ENCODE measurements at regions not wholly inside any gene's neighbourhood (a gene's known extent, or its start where the extent isn't known, plus 50 kb on each side); places are given as distances from the start of the nearest gene placed in this dataset.

- ChIA-PET CTCF (interaction anchor here (0.7 kb wide), 1 partner anchor 21 kb away, joined by 5 read pairs; no protein-coding TSS in a partner anchor), POLR2A (ENCODE audit: unreplicated experiment) (no interaction called here)
- BruUV-seq (replicated peaks) = no TSS peak
- Histone ChIP-seq H3K27ac (no peak overlapping the region), H4K20me1 (ENCODE audit: insufficient read depth) (no peaks in the 10 kb centered on the region), H3K79me2 (ENCODE audit: low read depth) (no peaks in the 10 kb centered on the region), H3F3A (ENCODE audit: insufficient read depth, low read depth) (no peaks in the 10 kb centered on the region), H3K9me3 (ENCODE audit: insufficient read depth, low read depth) (no peaks in the 10 kb centered on the region), H3K9me2 (ENCODE audit: insufficient read depth) (no peaks in the 10 kb centered on the region), H3K4me3 (no peak overlapping the region), H3K4me1 (replicated peaks; ENCODE audit: insufficient read depth) (no peaks in the 10 kb centered on the region; the same call in 1 of the 2 replicates), H2AFZ (no peak overlapping the region), H3K4me2 (no peak overlapping the region), H3K36me3 (ENCODE audit: low read depth) (no peaks in the 10 kb centered on the region), H3K27me3 (ENCODE audit: insufficient read depth, low read depth) (no peaks in the 10 kb centered on the region)
- TF ChIP-seq CTCF (conservative IDR thresholded peaks at IDR 0.05) (no peak), EZH2 (IDR thresholded peaks at IDR 0.05; ENCODE audit: low read depth) (no peak)
- intact Hi-C loops (cut with micrococcal nuclease; ENCODE audit: unreplicated experiment) = no loop called here
- no peak for DNase-seq
Measured at GRCh38 chr15:69842851-69843250, 254.9 kb downstream of the TLE3 start.

GRCh38 chr15:69843276-69843899 is 254.3 kb downstream of the TLE3 start:
- Histone ChIP-seq H3K9me2 (ENCODE audit: insufficient read depth) (no peaks in the 10 kb centered on the region), H3K79me2 (ENCODE audit: low read depth) (no peaks in the 10 kb centered on the region), H3K4me1 (replicated peaks; ENCODE audit: insufficient read depth) (peaks cover 2% of the 10 kb centered on the region; the same call in 1 of the 2 replicates), H3K27me3 (ENCODE audit: insufficient read depth, low read depth) (no peaks in the 10 kb centered on the region), H3K4me2 (no peak overlapping the region), H2AFZ (no peak overlapping the region), H3K36me3 (ENCODE audit: low read depth) (no peaks in the 10 kb centered on the region), H4K20me1 (ENCODE audit: insufficient read depth) (no peaks in the 10 kb centered on the region), H3F3A (ENCODE audit: insufficient read depth, low read depth) (peaks cover 5% of the 10 kb centered on the region; the same call in 1 of the 2 replicates), H3K4me3 (no peak overlapping the region), H3K27ac (no peak overlapping the region), H3K9me3 (ENCODE audit: insufficient read depth, low read depth) (no peaks in the 10 kb centered on the region)
- POLR2A ChIA-PET (ENCODE audit: unreplicated experiment) = no interaction called here
- TF ChIP-seq CTCF (conservative IDR thresholded peaks at IDR 0.05) (no peak), EZH2 (IDR thresholded peaks at IDR 0.05; ENCODE audit: low read depth) (no peak)
- CTCF ChIA-PET = interaction anchor here (0.7 kb wide), 1 partner anchor 21 kb away, joined by 5 read pairs; no protein-coding TSS in a partner anchor
- intact Hi-C loops (cut with micrococcal nuclease; ENCODE audit: unreplicated experiment) = no loop called here
- BruUV-seq (replicated peaks) = no TSS peak
- DNase-seq = no peak

- H3K4me1 ChIP-seq (replicated peaks; ENCODE audit: insufficient read depth) = peaks cover 7% of the 10 kb centered on the region
- H3K9me3 ChIP-seq (ENCODE audit: insufficient read depth, low read depth) = no peaks in the 10 kb centered on the region
- no peak overlapping the region for H3K27ac ChIP-seq
- TF ChIP-seq EZH2 (IDR thresholded peaks at IDR 0.05; ENCODE audit: low read depth) (no peak), CTCF (conservative IDR thresholded peaks at IDR 0.05) (no peak)
- H2AFZ ChIP-seq = no peak overlapping the region
- DNase-seq = no peak
- H3K4me3 ChIP-seq = no peak overlapping the region
- peaks cover 7% of the 10 kb centered on the region; the same call in 1 of the 2 replicates for H3F3A ChIP-seq (ENCODE audit: insufficient read depth, low read depth)
- no peaks in the 10 kb centered on the region for H3K79me2 ChIP-seq (ENCODE audit: low read depth)
- no peak overlapping the region for H3K4me2 ChIP-seq
- no peaks in the 10 kb centered on the region for H3K36me3 ChIP-seq (ENCODE audit: low read depth)
- no TSS peak for BruUV-seq (replicated peaks)
- CTCF ChIA-PET = no interaction called here
- H4K20me1 ChIP-seq (ENCODE audit: insufficient read depth) = no peaks in the 10 kb centered on the region
- POLR2A ChIA-PET (ENCODE audit: unreplicated experiment) = no interaction called here
- intact Hi-C loops (cut with micrococcal nuclease; ENCODE audit: unreplicated experiment) = no loop called here
- no peaks in the 10 kb centered on the region for H3K27me3 ChIP-seq (ENCODE audit: insufficient read depth, low read depth)
- no peaks in the 10 kb centered on the region for H3K9me2 ChIP-seq (ENCODE audit: insufficient read depth)
Measured at GRCh38 chr15:69843900-69844304, 253.8 kb downstream of the TLE3 start.

Measured in PC-9 (cell line).